ENCODE measurements at regions not wholly inside any gene's neighbourhood (a gene's known extent, or its start where the extent isn't known, plus 50 kb on each side); places are given as distances from the start of the nearest gene placed in this dataset.

DNA sequence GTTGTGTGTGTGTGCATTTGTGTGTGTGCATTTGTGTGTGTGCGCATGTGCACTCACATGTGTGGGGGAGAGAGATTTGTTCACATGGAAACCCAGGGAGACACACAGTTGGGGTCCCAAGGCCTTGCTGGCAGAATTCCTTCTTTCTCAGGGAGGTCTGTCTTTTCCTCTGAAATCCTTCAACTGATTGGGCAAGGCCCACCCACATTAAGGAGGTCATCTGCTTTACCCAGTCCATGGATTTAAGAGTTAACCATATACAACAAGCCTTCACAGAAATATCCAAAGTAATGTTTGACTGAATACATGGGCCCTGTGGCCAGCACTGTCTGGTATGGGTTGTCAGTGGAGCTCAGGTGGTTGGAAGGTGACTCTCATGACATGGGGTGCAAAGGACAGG lies 641.4 kb downstream of the BRD1 start:
- no peaks in the 10 kb centered on the region for H3K36me3 ChIP-seq (ENCODE audit: control insufficient read depth in 2 of 2, insufficient read depth in 1 of 2, low read length in 2 of 2)
- no peaks in the 10 kb centered on the region for H3K4me1 ChIP-seq (ENCODE audit: control insufficient read depth, insufficient read depth, low read length)
- CTCF ChIA-PET: no interaction called here
- TF ChIP-seq, protein P1, sequence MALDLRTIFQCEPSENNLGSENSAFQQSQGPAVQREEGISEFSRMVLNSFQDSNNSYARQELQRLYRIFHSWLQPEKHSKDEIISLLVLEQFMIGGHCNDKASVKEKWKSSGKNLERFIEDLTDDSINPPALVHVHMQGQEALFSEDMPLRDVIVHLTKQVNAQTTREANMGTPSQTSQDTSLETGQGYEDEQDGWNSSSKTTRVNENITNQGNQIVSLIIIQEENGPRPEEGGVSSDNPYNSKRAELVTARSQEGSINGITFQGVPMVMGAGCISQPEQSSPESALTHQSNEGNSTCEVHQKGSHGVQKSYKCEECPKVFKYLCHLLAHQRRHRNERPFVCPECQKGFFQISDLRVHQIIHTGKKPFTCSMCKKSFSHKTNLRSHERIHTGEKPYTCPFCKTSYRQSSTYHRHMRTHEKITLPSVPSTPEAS (tag by site-specific recombination; IDR thresholded peaks at IDR 0.05): 0 out of 2 replicates have a peak, but pooled peaks have one; percentile 21
- no peak for TF ChIP-seq ZIC2 (tag by site-specific recombination; IDR thresholded peaks at IDR 0.05)
- peak; percentile 71 for TF ChIP-seq ZNF10 (tag by site-specific recombination; IDR thresholded peaks at IDR 0.05)
- H3K4me3 ChIP-seq (ENCODE audit: low read depth, low read length): no peak overlapping the region
- POLR2A ChIA-PET: no interaction called here
- H3K9me3 ChIP-seq (ENCODE audit: control insufficient read depth, insufficient read depth, low read depth, low read length): no peaks in the 10 kb centered on the region
- H3K27ac ChIP-seq (ENCODE audit: extremely low read depth, low read depth, low read length): no peak overlapping the region

DNA sequence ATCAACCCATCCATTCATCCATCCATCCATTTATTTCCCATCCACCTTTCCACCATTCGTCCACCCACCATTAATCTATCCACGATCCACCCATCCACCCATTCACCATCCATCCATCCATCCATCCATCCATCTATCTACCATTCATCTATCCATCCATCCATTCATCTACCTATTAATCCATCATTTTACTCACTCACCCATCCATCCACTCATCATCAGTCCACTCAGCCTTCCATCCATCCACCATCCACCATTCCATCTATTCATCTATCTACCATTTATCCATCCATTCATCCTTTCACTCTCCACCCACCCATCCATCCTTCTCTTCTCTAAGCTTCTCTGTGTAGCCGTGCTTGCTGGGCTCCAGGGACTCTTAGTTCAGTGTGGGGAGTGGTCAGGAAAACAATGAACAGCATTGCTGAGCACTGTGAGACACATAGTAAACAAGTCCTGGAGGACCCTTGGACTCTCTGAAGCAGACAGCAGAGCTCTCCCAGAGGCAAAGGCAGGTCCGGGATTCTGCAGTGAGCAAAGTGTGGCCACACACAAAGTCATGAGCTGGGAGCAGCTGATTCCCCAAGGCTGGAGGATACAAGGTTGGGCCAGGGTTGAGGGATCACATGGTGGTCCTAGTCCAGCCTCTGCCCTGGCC lies 642.2 kb downstream of the BRD1 start:
- Histone ChIP-seq H3K36me3 (ENCODE audit: control insufficient read depth in 2 of 2, insufficient read depth in 1 of 2, low read length in 2 of 2) (no peaks in the 10 kb centered on the region), H3K27ac (ENCODE audit: extremely low read depth, low read depth, low read length) (no peak overlapping the region), H3K9me3 (ENCODE audit: control insufficient read depth, insufficient read depth, low read depth, low read length) (no peaks in the 10 kb centered on the region), H3K4me3 (ENCODE audit: low read depth, low read length) (no peak overlapping the region), H3K4me1 (ENCODE audit: control insufficient read depth, insufficient read depth, low read length) (no peaks in the 10 kb centered on the region)
- CTCF ChIA-PET: no interaction called here
- TF ChIP-seq ZNF510 (tag by site-specific recombination; IDR thresholded peaks at IDR 0.05; ENCODE audit: insufficient replicate concordance): no peak
- peak; percentile 78 for TF ChIP-seq ZBTB17 (tag by site-specific recombination; IDR thresholded peaks at IDR 0.05)
- no peak for TF ChIP-seq ZNF571 (tag by site-specific recombination; IDR thresholded peaks at IDR 0.05)
- TF ChIP-seq ZNF423 (tag by site-specific recombination; IDR thresholded peaks at IDR 0.05): no peak
- TF ChIP-seq, protein P2, sequence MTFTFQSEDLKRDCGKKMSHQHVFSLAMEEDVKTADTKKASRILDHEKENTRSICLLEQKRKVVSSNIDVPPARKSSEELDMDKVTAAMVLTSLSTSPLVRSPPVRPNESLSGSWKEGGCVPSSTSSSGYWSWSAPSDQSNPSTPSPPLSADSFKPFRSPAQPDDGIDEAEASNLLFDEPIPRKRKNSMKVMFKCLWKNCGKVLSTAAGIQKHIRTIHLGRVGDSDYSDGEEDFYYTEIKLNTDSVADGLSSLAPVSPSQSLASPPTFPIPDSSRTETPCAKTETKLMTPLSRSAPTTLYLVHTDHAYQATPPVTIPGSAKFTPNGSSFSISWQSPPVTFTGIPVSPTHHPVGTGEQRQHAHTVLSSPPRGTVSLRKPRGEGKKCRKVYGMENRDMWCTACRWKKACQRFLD (tag by site-specific recombination; IDR thresholded peaks at IDR 0.05): no peak
- TF ChIP-seq ZNF366 (tag by site-specific recombination; conservative IDR thresholded peaks at IDR 0.05): peak; percentile 70
- no peak for TF ChIP-seq ZBTB21 (tag by site-specific recombination; IDR thresholded peaks at IDR 0.05)
- POLR2A ChIA-PET: no interaction called here

DNA sequence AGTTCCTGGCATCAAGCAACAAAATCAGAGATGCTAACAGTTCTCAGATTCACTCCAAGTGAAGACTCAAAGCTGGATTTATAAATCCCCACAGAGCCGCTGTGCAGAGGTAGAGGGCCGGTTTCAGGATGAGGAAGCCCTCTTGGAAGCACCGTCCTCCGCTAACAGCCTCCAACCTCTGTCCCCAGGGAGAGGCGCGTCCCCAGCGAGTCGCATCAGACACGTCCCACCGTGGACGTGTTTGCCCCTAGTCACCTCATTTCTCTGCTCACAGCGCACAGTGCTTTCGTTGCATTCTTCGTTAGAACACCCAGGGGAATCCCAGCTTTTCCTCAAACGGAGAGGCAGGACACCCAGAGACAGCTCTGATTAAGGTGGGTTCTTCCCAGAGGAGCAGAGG lies 642.9 kb downstream of the BRD1 start:
- CTCF ChIA-PET: no interaction called here
- Histone ChIP-seq H3K36me3 (ENCODE audit: control insufficient read depth in 2 of 2, insufficient read depth in 1 of 2, low read length in 2 of 2) (no peaks in the 10 kb centered on the region), H3K4me1 (ENCODE audit: control insufficient read depth, insufficient read depth, low read length) (no peaks in the 10 kb centered on the region), H3K9me3 (ENCODE audit: control insufficient read depth, insufficient read depth, low read depth, low read length) (no peaks in the 10 kb centered on the region), H3K4me3 (ENCODE audit: low read depth, low read length) (no peak overlapping the region), H3K27ac (ENCODE audit: extremely low read depth, low read depth, low read length) (no peak overlapping the region)
- POLR2A ChIA-PET: no interaction called here
- TF ChIP-seq ZNF23 (tag by site-specific recombination; IDR thresholded peaks at IDR 0.05; ENCODE audit: borderline replicate concordance) (no peak), ZNF341 (tag by site-specific recombination; IDR thresholded peaks at IDR 0.05; ENCODE audit: low read depth) (no peak), ZNF548 (tag by site-specific recombination; IDR thresholded peaks at IDR 0.05) (no peak), ZNF621 (tag by site-specific recombination; IDR thresholded peaks at IDR 0.05) (no peak), BCL11A (tag by site-specific recombination; IDR thresholded peaks at IDR 0.05; ENCODE audit: low read depth) (no peak), PRDM1 (tag by site-specific recombination; IDR thresholded peaks at IDR 0.05) (no peak), ZNF600 (tag by site-specific recombination; IDR thresholded peaks at IDR 0.05) (no peak), ZNF660 (tag by site-specific recombination; IDR thresholded peaks at IDR 0.05) (no peak), BCL11B (tag by site-specific recombination; IDR thresholded peaks at IDR 0.05; ENCODE audit: low read depth) (no peak)
- TF ChIP-seq, protein P3, sequence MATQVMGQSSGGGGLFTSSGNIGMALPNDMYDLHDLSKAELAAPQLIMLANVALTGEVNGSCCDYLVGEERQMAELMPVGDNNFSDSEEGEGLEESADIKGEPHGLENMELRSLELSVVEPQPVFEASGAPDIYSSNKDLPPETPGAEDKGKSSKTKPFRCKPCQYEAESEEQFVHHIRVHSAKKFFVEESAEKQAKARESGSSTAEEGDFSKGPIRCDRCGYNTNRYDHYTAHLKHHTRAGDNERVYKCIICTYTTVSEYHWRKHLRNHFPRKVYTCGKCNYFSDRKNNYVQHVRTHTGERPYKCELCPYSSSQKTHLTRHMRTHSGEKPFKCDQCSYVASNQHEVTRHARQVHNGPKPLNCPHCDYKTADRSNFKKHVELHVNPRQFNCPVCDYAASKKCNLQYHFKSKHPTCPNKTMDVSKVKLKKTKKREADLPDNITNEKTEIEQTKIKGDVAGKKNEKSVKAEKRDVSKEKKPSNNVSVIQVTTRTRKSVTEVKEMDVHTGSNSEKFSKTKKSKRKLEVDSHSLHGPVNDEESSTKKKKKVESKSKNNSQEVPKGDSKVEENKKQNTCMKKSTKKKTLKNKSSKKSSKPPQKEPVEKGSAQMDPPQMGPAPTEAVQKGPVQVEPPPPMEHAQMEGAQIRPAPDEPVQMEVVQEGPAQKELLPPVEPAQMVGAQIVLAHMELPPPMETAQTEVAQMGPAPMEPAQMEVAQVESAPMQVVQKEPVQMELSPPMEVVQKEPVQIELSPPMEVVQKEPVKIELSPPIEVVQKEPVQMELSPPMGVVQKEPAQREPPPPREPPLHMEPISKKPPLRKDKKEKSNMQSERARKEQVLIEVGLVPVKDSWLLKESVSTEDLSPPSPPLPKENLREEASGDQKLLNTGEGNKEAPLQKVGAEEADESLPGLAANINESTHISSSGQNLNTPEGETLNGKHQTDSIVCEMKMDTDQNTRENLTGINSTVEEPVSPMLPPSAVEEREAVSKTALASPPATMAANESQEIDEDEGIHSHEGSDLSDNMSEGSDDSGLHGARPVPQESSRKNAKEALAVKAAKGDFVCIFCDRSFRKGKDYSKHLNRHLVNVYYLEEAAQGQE (tag by site-specific recombination; IDR thresholded peaks at IDR 0.05): no peak
- TF ChIP-seq, protein P4, sequence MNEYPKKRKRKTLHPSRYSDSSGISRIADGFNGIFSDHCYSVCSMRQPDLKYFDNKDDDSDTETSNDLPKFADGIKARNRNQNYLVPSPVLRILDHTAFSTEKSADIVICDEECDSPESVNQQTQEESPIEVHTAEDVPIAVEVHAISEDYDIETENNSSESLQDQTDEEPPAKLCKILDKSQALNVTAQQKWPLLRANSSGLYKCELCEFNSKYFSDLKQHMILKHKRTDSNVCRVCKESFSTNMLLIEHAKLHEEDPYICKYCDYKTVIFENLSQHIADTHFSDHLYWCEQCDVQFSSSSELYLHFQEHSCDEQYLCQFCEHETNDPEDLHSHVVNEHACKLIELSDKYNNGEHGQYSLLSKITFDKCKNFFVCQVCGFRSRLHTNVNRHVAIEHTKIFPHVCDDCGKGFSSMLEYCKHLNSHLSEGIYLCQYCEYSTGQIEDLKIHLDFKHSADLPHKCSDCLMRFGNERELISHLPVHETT (tag by site-specific recombination; IDR thresholded peaks at IDR 0.05): no peak
- TF ChIP-seq, protein P5, sequence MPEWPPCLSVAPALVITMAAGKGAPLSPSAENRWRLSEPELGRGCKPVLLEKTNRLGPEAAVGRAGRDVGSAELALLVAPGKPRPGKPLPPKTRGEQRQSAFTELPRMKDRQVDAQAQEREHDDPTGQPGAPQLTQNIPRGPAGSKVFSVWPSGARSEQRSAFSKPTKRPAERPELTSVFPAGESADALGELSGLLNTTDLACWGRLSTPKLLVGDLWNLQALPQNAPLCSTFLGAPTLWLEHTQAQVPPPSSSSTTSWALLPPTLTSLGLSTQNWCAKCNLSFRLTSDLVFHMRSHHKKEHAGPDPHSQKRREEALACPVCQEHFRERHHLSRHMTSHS (tag by site-specific recombination; IDR thresholded peaks at IDR 0.05): no peak
- TF ChIP-seq, protein P6, sequence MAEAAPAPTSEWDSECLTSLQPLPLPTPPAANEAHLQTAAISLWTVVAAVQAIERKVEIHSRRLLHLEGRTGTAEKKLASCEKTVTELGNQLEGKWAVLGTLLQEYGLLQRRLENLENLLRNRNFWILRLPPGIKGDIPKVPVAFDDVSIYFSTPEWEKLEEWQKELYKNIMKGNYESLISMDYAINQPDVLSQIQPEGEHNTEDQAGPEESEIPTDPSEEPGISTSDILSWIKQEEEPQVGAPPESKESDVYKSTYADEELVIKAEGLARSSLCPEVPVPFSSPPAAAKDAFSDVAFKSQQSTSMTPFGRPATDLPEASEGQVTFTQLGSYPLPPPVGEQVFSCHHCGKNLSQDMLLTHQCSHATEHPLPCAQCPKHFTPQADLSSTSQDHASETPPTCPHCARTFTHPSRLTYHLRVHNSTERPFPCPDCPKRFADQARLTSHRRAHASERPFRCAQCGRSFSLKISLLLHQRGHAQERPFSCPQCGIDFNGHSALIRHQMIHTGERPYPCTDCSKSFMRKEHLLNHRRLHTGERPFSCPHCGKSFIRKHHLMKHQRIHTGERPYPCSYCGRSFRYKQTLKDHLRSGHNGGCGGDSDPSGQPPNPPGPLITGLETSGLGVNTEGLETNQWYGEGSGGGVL (tag by site-specific recombination; IDR thresholded peaks at IDR 0.05): no peak
